K562 (cell line): ENCODE measurements at regions not wholly inside any gene's neighbourhood (a gene's known extent, or its start where the extent isn't known, plus 50 kb on each side); places are given as distances from the start of the nearest gene placed in this dataset.

Experiments used
- ARID2 ChIP-seq: fragments of 450-650 bp; IDR thresholded peaks from 2 replicates; pipeline ENCODE4 v1.6.1; 2017; ENCODE audit warnings: antibody characterized with exemption, mild to moderate bottlenecking
- JUN ChIP-seq, 2 experiments: sonication (generic) in 1 of 2; formaldehyde crosslinking in 1 of 2; IDR thresholded peaks; 2 replicates each; pipeline versions ENCODE4 v1.6.1 to v1.8.0; 2012 to 2022; ENCODE audit warnings: borderline replicate concordance in 2 of 2, mild to moderate bottlenecking in 2 of 2, improper control_type of control experiment in 1 of 2, low read depth in 1 of 2, low read length in 1 of 2, missing genetic modification reagents in 1 of 2
- SP1 ChIP-seq: sonication (generic); formaldehyde crosslinking; IDR thresholded peaks from 2 replicates; pipeline ENCODE4 v1.8.1; 2022; ENCODE audit warnings: mild to moderate bottlenecking, missing genetic modification reagents

DNA sequence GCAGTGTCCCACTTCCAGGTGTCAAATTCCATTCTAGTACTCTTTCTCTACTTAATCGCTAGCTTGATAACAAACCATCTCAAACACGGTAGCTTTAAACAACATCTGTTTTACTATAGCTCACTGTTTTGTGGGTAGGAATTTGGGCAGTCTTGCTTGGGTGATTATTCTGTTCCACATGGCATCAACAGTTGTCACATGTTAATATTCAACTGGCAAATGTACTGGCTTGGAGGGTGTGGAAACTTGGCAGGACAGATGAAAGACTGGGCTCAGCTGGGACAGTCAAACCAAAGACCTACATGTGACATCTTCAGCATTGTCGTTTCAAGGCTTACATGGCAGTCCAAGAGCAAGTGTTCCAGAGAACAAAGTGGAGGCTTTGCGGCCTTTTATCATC, 241.8 kb downstream of the PTH2R start:
- TF ChIP-seq SP1 (CRISPR knock-in tag) (no peak), JUN (IDR thresholded peaks at IDR 0.05; ENCODE audit: borderline replicate concordance, low read depth, low read length) (no peak), JUN (CRISPR knock-in tag; IDR thresholded peaks at IDR 0.05; ENCODE audit: borderline replicate concordance) (no peak), ARID2 (no peak)
